ENCODE measurements at regions not wholly inside any gene's neighbourhood (a gene's known extent, or its start where the extent isn't known, plus 50 kb on each side); places are given as distances from the start of the nearest gene placed in this dataset.

DNA sequence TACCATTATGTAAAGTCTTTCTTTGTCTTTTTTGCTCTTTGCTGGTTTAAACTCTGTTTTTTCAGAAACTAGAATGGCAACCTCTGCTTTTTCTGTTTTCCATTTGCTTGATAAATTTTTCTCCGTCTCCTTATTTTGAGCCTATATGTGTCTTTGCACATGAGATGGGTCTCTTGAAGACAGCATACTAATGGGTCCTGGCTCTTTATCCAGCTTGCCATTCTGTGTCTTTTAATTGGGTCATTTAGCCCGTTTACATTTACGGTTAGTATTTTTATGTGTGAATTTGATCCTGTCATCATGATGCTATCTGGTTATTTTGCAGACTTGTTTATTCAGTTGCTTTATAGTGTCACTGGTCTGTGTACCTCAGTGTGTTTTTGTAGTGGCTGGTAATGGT, 207.9 kb upstream of the TMEM260 start:
- Histone ChIP-seq H3K9me2 (replicated peaks; ENCODE audit: insufficient read depth, low read length) (no peaks in the 10 kb centered on the region), H3K79me2 (ENCODE audit: insufficient read depth, low read length) (no peaks in the 10 kb centered on the region), H3K9ac (ENCODE audit: low read length) (no peak overlapping the region), H3K36me3 (ENCODE audit: low read length) (no peaks in the 10 kb centered on the region), H3K27ac (ENCODE audit: low read depth, low read length) (no peak overlapping the region), H3K4me2 (ENCODE audit: low read depth, low read length, poor library complexity, severe bottlenecking) (no peak overlapping the region), H4K20me1 (ENCODE audit: low read depth, low read length) (no peaks in the 10 kb centered on the region), H3F3A (ENCODE audit: insufficient read depth) (no peaks in the 10 kb centered on the region), H3K4me3 (ENCODE audit: insufficient read depth, low read length, poor library complexity, severe bottlenecking) (no peak overlapping the region), H3K27me3 (ENCODE audit: low read length) (no peaks in the 10 kb centered on the region), H2AFZ (ENCODE audit: low read depth, low read length, severe bottlenecking) (no peak overlapping the region), H3K9me3 (ENCODE audit: insufficient read depth, low read length) (no peaks in the 10 kb centered on the region)
- TF ChIP-seq, protein P1, sequence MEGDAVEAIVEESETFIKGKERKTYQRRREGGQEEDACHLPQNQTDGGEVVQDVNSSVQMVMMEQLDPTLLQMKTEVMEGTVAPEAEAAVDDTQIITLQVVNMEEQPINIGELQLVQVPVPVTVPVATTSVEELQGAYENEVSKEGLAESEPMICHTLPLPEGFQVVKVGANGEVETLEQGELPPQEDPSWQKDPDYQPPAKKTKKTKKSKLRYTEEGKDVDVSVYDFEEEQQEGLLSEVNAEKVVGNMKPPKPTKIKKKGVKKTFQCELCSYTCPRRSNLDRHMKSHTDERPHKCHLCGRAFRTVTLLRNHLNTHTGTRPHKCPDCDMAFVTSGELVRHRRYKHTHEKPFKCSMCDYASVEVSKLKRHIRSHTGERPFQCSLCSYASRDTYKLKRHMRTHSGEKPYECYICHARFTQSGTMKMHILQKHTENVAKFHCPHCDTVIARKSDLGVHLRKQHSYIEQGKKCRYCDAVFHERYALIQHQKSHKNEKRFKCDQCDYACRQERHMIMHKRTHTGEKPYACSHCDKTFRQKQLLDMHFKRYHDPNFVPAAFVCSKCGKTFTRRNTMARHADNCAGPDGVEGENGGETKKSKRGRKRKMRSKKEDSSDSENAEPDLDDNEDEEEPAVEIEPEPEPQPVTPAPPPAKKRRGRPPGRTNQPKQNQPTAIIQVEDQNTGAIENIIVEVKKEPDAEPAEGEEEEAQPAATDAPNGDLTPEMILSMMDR (IDR thresholded peaks at IDR 0.05; ENCODE audit: insufficient read depth, low read length, poor library complexity, severe bottlenecking), result no peak
- TF ChIP-seq EZH2phosphoT487 (conservative IDR thresholded peaks at IDR 0.05; ENCODE audit: low read length), result no peak

- no peak for TF ChIP-seq EZH2phosphoT487 (conservative IDR thresholded peaks at IDR 0.05; ENCODE audit: low read length)
- TF ChIP-seq, protein P1 (IDR thresholded peaks at IDR 0.05; ENCODE audit: insufficient read depth, low read length, poor library complexity, severe bottlenecking), result no peak
- Histone ChIP-seq H3K4me2 (ENCODE audit: low read depth, low read length, poor library complexity, severe bottlenecking) (no peak overlapping the region), H3K4me3 (ENCODE audit: insufficient read depth, low read length, poor library complexity, severe bottlenecking) (no peak overlapping the region), H3K9me2 (replicated peaks; ENCODE audit: insufficient read depth, low read length) (no peaks in the 10 kb centered on the region), H3K27ac (ENCODE audit: low read depth, low read length) (no peak overlapping the region), H3K27me3 (ENCODE audit: low read length) (no peaks in the 10 kb centered on the region), H3K36me3 (ENCODE audit: low read length) (no peaks in the 10 kb centered on the region), H2AFZ (ENCODE audit: low read depth, low read length, severe bottlenecking) (no peak overlapping the region), H3K9ac (ENCODE audit: low read length) (no peak overlapping the region), H3K9me3 (ENCODE audit: insufficient read depth, low read length) (no peaks in the 10 kb centered on the region), H4K20me1 (ENCODE audit: low read depth, low read length) (no peaks in the 10 kb centered on the region), H3F3A (ENCODE audit: insufficient read depth) (no peaks in the 10 kb centered on the region), H3K79me2 (ENCODE audit: insufficient read depth, low read length) (no peaks in the 10 kb centered on the region)
Observed at GRCh38 chr14:56374421-56374820, 205.2 kb upstream of the TMEM260 start.

- H3K9me3 ChIP-seq (ENCODE audit: insufficient read depth, low read length), result no peaks in the 10 kb centered on the region
- H3K79me2 ChIP-seq (ENCODE audit: insufficient read depth, low read length), result no peaks in the 10 kb centered on the region
- no peaks in the 10 kb centered on the region for H4K20me1 ChIP-seq (ENCODE audit: low read depth, low read length)
- H3K4me3 ChIP-seq (ENCODE audit: insufficient read depth, low read length, poor library complexity, severe bottlenecking), result no peak overlapping the region
- H3K4me2 ChIP-seq (ENCODE audit: low read depth, low read length, poor library complexity, severe bottlenecking), result no peak overlapping the region
- H3K36me3 ChIP-seq (ENCODE audit: low read length), result no peaks in the 10 kb centered on the region
- H2AFZ ChIP-seq (ENCODE audit: low read depth, low read length, severe bottlenecking), result no peak overlapping the region
- H3F3A ChIP-seq (ENCODE audit: insufficient read depth), result no peaks in the 10 kb centered on the region
- no peaks in the 10 kb centered on the region for H3K27me3 ChIP-seq (ENCODE audit: low read length)
- no peak for TF ChIP-seq EZH2phosphoT487 (conservative IDR thresholded peaks at IDR 0.05; ENCODE audit: low read length)
- TF ChIP-seq, protein P1 (IDR thresholded peaks at IDR 0.05; ENCODE audit: insufficient read depth, low read length, poor library complexity, severe bottlenecking), result no peak
- H3K9ac ChIP-seq (ENCODE audit: low read length), result no peak overlapping the region
- H3K27ac ChIP-seq (ENCODE audit: low read depth, low read length), result no peak overlapping the region
- no peaks in the 10 kb centered on the region for H3K9me2 ChIP-seq (replicated peaks; ENCODE audit: insufficient read depth, low read length)
Observed at GRCh38 chr14:56378046-56378445, 201.6 kb upstream of the TMEM260 start.
